NCI-H345 treated with DMSO at 0.1 percent for 48 hours (cell line): ENCODE measurements at regions not wholly inside any gene's neighbourhood (a gene's known extent, or its start where the extent isn't known, plus 50 kb on each side); places are given as distances from the start of the nearest gene placed in this dataset.

ENCODE experiments used
- DNase-seq: peaks from one replicate; lab custom pipeline; 2025; ENCODE audit not compliant: unreplicated experiment; lab: John Stamatoyannopoulos, UW

DNA sequence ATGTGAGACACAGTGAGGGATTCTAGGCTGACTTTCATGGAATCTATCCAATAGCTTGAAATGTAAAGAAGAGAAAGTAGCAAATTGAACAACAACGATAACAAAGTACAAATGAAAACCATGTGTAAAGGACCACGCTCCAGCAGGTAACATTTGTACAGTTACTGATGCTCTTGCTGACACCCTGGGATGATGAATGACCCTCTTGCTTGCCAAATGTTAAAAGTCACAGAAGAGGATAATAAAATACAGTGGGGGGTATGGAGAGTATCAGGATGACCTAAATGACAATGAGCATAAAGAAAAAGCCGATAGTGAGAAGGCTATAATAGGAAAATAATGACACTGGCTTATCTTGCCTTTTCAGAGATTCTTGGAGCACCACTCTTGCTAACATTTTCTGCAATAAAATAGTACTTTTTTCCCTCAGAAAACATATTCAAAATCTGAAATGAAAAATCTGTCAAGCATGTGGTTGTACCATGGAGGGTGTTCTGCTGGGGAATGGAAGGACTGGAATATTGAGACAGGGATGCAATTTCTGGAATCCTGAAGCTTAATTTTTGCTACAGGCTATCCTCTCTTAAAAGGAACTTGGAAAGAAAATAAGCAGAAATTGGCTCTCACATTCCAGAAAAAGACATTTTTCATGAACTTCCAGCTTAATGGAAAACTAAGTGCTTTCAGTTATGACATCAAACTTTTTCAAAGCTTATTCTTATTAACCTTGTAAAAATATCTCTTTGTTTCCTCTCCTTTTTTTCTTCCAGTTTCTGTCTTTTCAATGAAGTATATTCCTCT, 303.2 kb upstream of the GHITM start:
- DNase-seq, result no peak

- no peak for DNase-seq
Measured at GRCh38 chr10:83848677-83849076, 290.6 kb upstream of the GHITM start.

- no peak for DNase-seq
Measured at GRCh38 chr10:83849150-83849549, 290.2 kb upstream of the GHITM start.

GRCh38 chr10:83852146-83852545, 287.2 kb upstream of the GHITM start:
- DNase-seq, result no peak

DNA sequence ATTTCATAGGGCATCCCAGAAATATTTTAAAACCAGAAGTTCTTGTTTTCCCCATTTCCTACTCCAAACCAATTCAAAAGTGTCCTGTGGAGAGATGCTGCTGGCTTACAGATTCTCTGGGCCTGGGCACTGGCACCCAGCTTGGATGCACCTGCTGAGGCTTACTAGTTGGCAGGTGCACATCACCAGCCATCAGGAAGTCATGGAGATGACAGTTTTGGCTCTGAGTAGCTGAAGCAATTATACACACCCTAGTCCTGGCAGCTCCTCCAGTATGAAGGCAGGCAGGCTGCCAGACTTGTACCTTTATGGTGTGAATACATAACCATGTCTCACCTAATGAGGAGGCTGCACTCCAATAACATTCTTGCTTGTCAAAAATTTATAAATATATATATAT, 276.6 kb upstream of the GHITM start:
- peak; percentile 3 for DNase-seq

GRCh38 chr10:83863283-83863966, 275.9 kb upstream of the GHITM start:
- DNase-seq, result no peak

GRCh38 chr10:83869898-83870297, 269.4 kb upstream of the GHITM start:
- no peak for DNase-seq

- peak; percentile 53 for DNase-seq
Measured at GRCh38 chr10:83871187-83872081, 267.9 kb upstream of the GHITM start.

DNA sequence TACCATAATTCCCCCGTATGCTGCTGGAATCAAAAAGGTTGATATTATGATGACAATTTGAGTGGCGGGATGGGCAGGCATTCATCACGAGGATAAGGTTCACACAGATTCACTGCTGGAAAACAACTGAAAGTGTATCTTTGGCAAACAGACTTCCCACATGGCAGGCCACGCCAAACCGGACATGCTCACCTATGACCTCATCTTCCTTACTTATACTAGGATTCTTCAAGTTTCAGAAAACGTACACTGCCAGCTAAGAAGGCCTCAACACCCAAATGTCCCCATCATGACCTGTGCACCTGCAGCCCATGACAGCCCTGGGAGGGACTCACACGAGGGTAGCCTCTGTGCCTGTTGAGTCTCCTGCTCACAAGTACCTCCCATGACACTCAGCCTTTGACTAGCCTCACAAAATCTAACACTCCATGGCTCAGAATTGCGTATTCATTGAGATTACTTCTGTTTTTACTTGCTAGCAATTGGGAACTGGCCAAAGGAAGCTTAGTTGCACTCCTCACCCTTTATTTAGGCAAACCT, 259.0 kb upstream of the GHITM start:
- no peak for DNase-seq

DNA sequence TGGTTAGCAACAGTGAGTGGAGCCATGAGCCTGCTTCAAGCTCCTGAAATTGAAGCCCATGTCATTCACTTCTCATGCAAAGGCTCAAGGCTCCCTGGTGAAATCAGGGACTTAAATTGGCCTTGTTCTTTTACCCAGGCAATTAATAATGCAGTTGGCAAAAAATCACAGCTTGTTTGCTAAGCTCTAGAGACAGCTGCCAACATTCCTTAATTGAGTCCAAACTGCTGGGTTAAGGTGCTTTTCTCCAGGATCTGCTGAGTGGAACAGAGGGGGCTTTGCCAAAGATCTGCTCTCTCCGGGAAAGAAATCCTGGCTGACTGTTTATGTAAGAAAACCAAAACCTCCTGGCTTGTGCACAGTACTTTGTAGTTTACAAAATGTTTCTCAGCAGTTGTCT, 257.6 kb upstream of the GHITM start:
- no peak for DNase-seq

DNA sequence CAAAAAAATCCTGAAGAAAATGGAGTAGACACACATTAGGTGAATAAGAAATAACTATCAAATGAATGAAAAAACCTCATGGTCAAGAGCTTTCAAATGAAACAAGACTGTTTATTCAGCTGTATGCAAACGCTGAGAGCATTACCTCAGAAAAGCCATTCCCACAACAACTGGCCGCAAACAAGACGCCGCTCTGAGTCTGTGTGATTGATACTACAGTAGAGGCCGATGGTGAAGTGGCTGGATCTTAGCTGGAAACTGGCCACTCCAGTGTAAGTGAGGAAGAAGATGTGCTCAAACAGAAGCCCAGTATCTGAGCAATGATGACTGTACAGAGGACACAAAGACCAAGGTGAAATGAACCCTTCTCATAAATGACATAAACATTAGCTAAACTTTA, 252.4 kb upstream of the GHITM start:
- DNase-seq, result peak; percentile 39

GRCh38 chr10:83892737-83893136, 246.6 kb upstream of the GHITM start:
- no peak for DNase-seq

- DNase-seq, result no peak
Measured at GRCh38 chr10:83896219-83896618, 243.1 kb upstream of the GHITM start.

DNA sequence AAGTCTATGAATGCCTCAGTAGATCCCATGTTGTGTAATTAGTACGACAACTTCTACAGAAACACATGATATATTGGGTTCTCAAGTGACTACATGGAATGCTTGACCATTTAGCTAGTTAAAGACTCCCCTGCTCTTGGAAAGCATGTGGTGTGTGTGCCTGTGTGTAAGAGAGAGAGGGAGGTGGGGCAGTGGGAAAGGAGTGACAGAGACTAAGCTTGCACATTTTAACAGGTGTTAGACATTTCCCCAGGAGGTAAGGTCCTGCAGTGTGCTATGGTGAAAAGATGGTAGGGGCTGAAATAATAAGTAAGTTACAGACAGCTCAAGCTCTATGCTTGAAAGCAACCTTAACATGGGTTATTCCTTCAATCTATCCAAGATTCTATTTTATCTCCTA, 241.7 kb upstream of the GHITM start:
- DNase-seq, result no peak

DNA sequence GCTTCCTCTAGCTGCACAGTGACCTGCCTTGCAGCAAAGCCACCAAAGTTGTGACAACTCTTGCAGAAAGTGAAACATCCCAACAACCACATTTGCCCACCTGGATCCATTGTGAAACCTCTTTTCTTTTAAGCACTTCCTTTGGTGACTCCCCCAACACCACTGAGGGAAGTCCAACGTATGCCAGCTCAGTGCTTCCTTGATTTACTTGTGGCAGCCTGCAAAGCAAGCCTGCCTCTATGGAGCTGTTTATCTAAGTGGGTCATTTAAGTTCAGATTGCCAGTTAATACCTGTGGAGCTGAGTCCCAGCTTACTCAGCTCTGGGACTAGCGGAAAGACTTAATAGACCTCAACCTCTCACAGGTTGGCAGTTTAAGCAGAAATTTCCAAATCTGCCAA, 230.8 kb upstream of the GHITM start:
- DNase-seq, result no peak

GRCh38 chr10:83909001-83909400, 230.3 kb upstream of the GHITM start:
- peak; percentile 18 for DNase-seq

- DNase-seq, result no peak
Measured at GRCh38 chr10:83915801-83916200, 223.5 kb upstream of the GHITM start.

- no peak for DNase-seq
Measured at GRCh38 chr10:83917537-83918506, 221.5 kb upstream of the GHITM start.

- no peak for DNase-seq
Measured at GRCh38 chr10:83919187-83919586, 220.1 kb upstream of the GHITM start.
